GM12878 (cell line): ENCODE measurements at regions not wholly inside any gene's neighbourhood (a gene's known extent, or its start where the extent isn't known, plus 50 kb on each side); places are given as distances from the start of the nearest gene placed in this dataset.

Experiments
- PAX8 ChIP-seq: fragments of 450-650 bp; IDR thresholded peaks from 2 replicates; pipeline ENCODE4 v1.6.1; 2017; ENCODE audit warnings: mild to moderate bottlenecking, moderate library complexity
- REST ChIP-seq: IDR thresholded peaks from 2 replicates; pipeline ENCODE4 v1.6.1; 2012; ENCODE audit warnings: mild to moderate bottlenecking, low read depth, low read length
- TF ChIP-seq, protein P1 (sequence below): fragments of 450-650 bp; IDR thresholded peaks from 2 replicates; pipeline ENCODE4 v1.6.1; 2017; ENCODE audit warnings: mild to moderate bottlenecking, low read depth, inconsistent platforms; ENCODE audit not compliant: poor library complexity, severe bottlenecking
- TF ChIP-seq, protein P2 (sequence below): fragments of 450-650 bp; IDR thresholded peaks from 2 replicates; pipeline ENCODE4 v1.6.1; 2017; ENCODE audit warnings: low read depth, mild to moderate bottlenecking, moderate library complexity
- TF ChIP-seq, protein P3 (sequence below): fragments of 450-650 bp; formaldehyde crosslinking; IDR thresholded peaks from 2 replicates; pipeline ENCODE4 v1.5.0; 2022; ENCODE audit warnings: mild to moderate bottlenecking, missing genetic modification characterization

GRCh38 chr2:204370172-204370718, 175.0 kb upstream of the PARD3B start (continued):
- TF ChIP-seq, protein P1, sequence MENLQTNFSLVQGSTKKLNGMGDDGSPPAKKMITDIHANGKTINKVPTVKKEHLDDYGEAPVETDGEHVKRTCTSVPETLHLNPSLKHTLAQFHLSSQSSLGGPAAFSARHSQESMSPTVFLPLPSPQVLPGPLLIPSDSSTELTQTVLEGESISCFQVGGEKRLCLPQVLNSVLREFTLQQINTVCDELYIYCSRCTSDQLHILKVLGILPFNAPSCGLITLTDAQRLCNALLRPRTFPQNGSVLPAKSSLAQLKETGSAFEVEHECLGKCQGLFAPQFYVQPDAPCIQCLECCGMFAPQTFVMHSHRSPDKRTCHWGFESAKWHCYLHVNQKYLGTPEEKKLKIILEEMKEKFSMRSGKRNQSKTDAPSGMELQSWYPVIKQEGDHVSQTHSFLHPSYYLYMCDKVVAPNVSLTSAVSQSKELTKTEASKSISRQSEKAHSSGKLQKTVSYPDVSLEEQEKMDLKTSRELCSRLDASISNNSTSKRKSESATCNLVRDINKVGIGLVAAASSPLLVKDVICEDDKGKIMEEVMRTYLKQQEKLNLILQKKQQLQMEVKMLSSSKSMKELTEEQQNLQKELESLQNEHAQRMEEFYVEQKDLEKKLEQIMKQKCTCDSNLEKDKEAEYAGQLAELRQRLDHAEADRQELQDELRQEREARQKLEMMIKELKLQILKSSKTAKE: no peak
- TF ChIP-seq REST (no peak), PAX8 (no peak)
- TF ChIP-seq, protein P2, sequence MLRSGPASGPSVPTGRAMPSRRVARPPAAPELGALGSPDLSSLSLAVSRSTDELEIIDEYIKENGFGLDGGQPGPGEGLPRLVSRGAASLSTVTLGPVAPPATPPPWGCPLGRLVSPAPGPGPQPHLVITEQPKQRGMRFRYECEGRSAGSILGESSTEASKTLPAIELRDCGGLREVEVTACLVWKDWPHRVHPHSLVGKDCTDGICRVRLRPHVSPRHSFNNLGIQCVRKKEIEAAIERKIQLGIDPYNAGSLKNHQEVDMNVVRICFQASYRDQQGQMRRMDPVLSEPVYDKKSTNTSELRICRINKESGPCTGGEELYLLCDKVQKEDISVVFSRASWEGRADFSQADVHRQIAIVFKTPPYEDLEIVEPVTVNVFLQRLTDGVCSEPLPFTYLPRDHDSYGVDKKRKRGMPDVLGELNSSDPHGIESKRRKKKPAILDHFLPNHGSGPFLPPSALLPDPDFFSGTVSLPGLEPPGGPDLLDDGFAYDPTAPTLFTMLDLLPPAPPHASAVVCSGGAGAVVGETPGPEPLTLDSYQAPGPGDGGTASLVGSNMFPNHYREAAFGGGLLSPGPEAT: no peak
- TF ChIP-seq, protein P3, sequence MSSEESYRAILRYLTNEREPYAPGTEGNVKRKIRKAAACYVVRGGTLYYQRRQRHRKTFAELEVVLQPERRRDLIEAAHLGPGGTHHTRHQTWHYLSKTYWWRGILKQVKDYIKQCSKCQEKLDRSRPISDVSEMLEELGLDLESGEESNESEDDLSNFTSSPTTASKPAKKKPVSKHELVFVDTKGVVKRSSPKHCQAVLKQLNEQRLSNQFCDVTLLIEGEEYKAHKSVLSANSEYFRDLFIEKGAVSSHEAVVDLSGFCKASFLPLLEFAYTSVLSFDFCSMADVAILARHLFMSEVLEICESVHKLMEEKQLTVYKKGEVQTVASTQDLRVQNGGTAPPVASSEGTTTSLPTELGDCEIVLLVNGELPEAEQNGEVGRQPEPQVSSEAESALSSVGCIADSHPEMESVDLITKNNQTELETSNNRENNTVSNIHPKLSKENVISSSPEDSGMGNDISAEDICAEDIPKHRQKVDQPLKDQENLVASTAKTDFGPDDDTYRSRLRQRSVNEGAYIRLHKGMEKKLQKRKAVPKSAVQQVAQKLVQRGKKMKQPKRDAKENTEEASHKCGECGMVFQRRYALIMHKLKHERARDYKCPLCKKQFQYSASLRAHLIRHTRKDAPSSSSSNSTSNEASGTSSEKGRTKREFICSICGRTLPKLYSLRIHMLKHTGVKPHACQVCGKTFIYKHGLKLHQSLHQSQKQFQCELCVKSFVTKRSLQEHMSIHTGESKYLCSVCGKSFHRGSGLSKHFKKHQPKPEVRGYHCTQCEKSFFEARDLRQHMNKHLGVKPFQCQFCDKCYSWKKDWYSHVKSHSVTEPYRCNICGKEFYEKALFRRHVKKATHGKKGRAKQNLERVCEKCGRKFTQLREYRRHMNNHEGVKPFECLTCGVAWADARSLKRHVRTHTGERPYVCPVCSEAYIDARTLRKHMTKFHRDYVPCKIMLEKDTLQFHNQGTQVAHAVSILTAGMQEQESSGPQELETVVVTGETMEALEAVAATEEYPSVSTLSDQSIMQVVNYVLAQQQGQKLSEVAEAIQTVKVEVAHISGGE: no peak
